Fibroblast of skin of abdomen (primary cell): ENCODE measurements at regions not wholly inside any gene's neighbourhood (a gene's known extent, or its start where the extent isn't known, plus 50 kb on each side); places are given as distances from the start of the nearest gene placed in this dataset.

Source experiments
- DNase-seq: peaks from one replicate; pipeline ENCODE4 v3.0.0-alpha.2; 2013

- DNase-seq: peak; percentile 43
These were observed 321.8 kb upstream of the MME start for GRCh38 chr3:154758109-154758868.

DNA sequence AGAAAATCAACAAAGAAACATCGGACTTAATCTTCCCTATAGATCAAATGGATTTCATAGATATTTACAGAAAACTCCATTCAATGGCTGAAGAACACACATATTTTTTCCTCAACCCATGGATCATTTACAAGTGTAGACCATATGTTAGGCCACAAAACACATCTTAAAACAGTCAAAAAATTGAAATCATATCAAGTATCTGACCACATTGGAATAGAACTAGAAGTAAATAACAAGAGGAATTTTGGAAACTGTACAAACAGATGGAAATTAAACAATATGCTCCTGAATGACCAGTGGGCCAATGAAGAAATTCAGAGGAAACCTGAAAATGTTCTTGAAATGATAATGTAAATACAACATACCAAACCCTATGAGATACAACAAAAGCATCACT lies 323.1 kb upstream of the GPR149 start:
- DNase-seq: no peak

GRCh38 chr3:154749514-154749913 lies 319.5 kb upstream of the GPR149 start:
- DNase-seq: no peak

- no peak for DNase-seq
These were observed 315.9 kb upstream of the GPR149 start for GRCh38 chr3:154745929-154746328.

GRCh38 chr3:154745122-154745521 lies 315.1 kb upstream of the GPR149 start:
- no peak for DNase-seq

DNA sequence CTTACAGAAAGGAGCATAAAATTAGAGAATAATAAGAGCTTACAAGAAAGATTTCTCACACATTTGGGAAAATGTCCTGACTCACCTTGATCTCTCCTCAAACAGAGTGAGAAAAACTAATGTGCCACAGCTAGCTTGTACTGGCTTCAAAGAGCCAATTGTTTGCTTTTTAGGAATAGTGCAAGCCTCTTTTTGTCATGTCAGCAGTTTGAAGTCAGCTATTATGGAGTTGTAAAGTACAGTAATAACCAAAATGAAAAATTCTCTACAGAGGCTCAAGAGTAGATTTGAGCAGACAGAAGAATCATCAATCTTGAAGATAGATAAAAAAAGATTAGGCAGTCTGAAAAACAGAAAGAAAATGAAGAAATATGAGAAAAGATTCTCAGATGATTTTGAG lies 313.4 kb upstream of the GPR149 start:
- no peak for DNase-seq

- DNase-seq: no peak
These were observed 304.5 kb upstream of the GPR149 start for GRCh38 chr3:154734468-154734867.

DNA sequence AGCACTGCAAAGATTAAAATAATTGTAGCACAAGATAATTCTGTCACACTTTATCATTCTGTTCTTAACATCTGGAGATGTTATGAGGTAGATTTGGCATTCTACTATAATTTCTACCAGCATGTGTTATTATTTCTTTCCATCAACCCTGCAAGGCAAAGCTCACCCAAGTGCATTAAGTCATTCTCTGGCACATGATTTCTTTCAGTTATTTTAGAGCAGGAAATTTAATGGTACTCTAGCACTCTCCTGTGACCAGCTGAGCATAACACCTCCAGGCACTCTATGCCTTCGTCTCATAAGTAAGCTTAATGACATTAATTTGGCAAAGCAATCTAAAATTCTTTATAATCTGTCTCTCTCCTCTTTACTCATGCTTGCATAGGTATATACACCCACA lies 300.2 kb upstream of the GPR149 start:
- DNase-seq: peak; percentile 2

GRCh38 chr3:154729741-154730140 lies 299.8 kb upstream of the GPR149 start:
- no peak for DNase-seq

- DNase-seq: no peak
These were observed 298.3 kb upstream of the GPR149 start for GRCh38 chr3:154728285-154728684.

GRCh38 chr3:154720921-154721320 lies 290.9 kb upstream of the GPR149 start:
- DNase-seq: no peak

GRCh38 chr3:154718053-154718452 lies 288.1 kb upstream of the GPR149 start:
- no peak for DNase-seq

DNA sequence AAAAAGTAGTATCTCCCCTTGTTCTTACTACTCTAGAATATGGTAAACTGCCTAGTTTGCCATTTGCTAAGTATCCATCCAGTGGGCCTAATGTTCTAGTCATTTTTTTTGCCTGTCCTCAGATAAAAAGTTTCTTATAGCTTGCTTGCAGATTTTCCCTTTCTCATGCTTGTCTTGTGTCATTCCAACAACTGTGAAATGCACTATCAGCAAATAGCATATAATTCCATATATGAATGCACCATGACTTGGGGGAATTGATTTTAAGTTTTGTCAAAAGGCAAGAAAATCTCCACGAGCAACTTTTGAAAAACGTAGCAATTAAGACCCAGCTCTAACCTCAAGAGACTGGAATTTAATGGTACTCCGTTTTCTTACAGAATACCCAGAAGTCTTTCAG lies 286.2 kb upstream of the GPR149 start:
- no peak for DNase-seq

GRCh38 chr3:154708554-154708953 lies 278.6 kb upstream of the GPR149 start:
- DNase-seq: no peak

DNA sequence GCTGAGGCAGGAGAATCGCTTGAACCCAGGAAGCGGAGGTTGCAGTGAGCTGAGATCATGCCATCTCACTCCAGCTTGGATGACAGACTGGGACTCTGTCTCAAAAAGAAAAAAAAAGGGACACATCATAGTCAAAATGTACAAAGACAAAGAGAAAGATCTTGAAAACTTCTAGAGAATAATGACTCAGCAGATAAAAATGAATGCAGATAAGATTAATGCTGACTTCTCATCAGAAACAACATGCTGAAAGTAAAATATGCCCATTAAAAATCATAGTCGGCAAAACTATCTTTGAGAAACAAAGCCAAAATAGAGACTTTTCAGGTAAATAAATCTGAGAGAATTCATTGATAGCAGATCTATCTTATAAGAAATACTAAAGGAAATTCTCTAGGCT lies 271.1 kb upstream of the GPR149 start:
- no peak for DNase-seq

DNA sequence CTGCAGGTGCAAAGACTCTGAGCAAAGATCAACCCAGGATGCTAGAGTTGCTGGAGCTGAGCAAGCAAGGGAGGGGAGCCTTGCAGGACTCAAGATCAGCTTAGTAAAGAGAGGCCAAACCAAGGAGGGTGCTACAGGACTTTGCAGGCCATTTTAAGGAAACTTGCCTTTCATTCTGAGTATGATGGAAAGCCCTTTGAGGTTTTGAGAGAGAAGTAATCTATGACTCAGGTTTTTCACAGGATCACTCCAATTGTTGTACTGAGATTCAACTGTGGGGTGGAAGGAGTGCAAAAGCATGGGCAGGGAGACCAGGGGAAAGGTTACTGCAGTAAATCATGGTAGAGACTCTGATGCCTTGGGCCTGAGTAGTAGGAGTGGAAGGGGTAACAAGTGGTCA lies 260.4 kb upstream of the GPR149 start:
- DNase-seq: no peak

- DNase-seq: no peak
These were observed 254.4 kb upstream of the GPR149 start for GRCh38 chr3:154684440-154684839.

GRCh38 chr3:154684021-154684420 lies 254.0 kb upstream of the GPR149 start:
- no peak for DNase-seq

DNA sequence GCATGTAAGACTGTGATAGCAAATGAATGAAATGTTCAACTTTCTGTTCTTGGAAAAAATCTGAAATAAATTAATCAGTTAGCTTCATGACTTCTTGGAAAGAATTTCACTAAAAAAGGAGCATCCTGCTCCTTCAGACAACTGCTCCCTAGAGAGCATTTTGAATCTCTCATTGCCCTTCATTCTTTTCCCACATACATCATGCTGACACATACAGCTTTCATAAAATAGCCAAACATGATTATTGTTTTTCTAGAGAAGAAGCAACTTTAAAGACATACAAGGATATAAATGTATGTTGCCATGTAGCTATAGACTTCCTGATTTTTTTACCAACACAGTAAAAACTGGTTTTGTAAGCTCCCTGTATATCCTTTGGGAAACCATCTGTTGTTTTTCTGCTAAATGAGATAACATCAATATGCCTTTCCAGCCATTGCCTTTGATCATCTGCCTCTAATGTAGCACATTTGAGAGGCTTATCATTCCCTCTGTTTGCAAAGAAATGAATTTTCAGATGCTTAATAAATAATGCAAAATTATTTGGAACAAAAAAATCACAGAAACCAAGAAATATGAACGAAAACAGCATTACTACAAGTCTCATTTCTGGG lies 248.2 kb upstream of the GPR149 start:
- DNase-seq: no peak

GRCh38 chr3:154668835-154669234 lies 238.8 kb upstream of the GPR149 start:
- DNase-seq: no peak

- DNase-seq: no peak
These were observed 238.2 kb upstream of the GPR149 start for GRCh38 chr3:154668187-154668586.

GRCh38 chr3:154666542-154666941 lies 236.6 kb upstream of the GPR149 start:
- DNase-seq: no peak

- DNase-seq: no peak
These were observed 234.7 kb upstream of the GPR149 start for GRCh38 chr3:154664714-154665113.

- DNase-seq: no peak
These were observed 232.9 kb upstream of the GPR149 start for GRCh38 chr3:154662851-154663250.

DNA sequence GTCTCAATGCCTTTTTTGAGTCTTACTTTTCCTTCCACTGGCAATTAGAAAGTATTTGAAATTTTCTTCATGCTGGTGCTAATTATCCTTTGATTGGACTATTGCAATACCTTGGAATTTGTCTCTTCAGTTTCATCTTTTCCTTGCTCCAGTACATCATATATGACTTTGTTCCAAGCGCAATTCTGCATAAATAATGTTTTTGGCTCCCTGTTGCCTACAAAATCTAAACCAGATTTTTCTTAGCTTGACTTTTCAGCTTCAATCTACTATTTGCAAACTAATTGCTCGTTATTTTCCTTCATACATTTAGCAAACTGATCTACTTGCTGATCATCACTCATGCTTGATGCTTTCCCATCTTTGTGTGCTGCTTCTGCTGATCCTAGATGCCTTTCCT lies 230.8 kb upstream of the GPR149 start:
- no peak for DNase-seq
